ENCODE measurements at regions not wholly inside any gene's neighbourhood (a gene's known extent, or its start where the extent isn't known, plus 50 kb on each side); places are given as distances from the start of the nearest gene placed in this dataset.

DNA sequence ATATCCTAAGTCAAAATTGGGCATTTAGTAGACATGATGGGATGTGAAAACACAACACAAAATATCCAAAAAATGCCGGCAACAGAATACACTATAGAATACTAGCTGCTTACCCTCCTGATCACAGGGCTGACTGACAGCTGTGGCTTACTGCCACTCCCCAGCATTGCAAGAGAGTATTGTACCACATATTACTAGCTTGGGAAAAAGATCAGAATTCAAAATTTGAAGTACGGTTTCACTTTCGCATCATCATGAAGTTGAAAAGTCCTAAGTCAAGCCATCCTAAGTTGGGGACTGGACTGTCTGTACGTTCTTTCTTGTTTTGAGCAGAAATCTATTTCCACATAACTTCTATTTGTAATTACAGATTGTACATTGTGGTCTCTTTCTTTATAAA lies 851.4 kb downstream of the MAT2B start:
- TF ChIP-seq BHLHE40 (IDR thresholded peaks at IDR 0.05; ENCODE audit: borderline replicate concordance in 1 of 2, low read depth in 2 of 2, low read length in 1 of 2) = no peak
- no peak for TF ChIP-seq POLR2AphosphoS5 (IDR thresholded peaks at IDR 0.05; ENCODE audit: low read length)

All from GM12878 (cell line).